Fibroblast of lung (primary cell): ENCODE measurements at regions not wholly inside any gene's neighbourhood (a gene's known extent, or its start where the extent isn't known, plus 50 kb on each side); places are given as distances from the start of the nearest gene placed in this dataset.

Experiments
- DNase-seq, 2 donors: peaks; one replicate each; pipeline versions ENCODE4 v3.0.0 to v3.0.0-alpha.2; 2010; ENCODE audit warnings: low read depth in 2 of 2
- H2AFZ ChIP-seq: 2 replicates; pipeline ENCODE4 v1.5.1; 2012; ENCODE audit warnings: low read length, control low read depth, inconsistent platforms
- H3K27ac ChIP-seq: 2 replicates; pipeline ENCODE4 v1.5.1; 2011; ENCODE audit warnings: low read length, control low read depth; ENCODE audit not compliant: insufficient read depth
- H3K27me3 ChIP-seq: 2 replicates; pipeline ENCODE4 v1.5.1; 2011; ENCODE audit warnings: mild to moderate bottlenecking, low read length; ENCODE audit not compliant: control insufficient read depth, insufficient read depth
- H3K36me3 ChIP-seq: 2 replicates; pipeline ENCODE4 v1.5.1; 2011; ENCODE audit warnings: low read length; ENCODE audit not compliant: control insufficient read depth, insufficient read depth
- H3K4me1 ChIP-seq: 2 replicates; pipeline ENCODE4 v1.5.1; 2011; ENCODE audit warnings: low read length; ENCODE audit not compliant: control insufficient read depth, insufficient read depth; ENCODE audit errors: extremely low read depth
- H3K4me2 ChIP-seq: 2 replicates; pipeline ENCODE4 v1.5.1; 2011; ENCODE audit warnings: low read length, control low read depth; ENCODE audit not compliant: insufficient read depth; ENCODE audit errors: extremely low read depth
- H3K4me3 ChIP-seq, 4 experiments: fragments of 200-600 bp in 1 of 4; sonication (generic) in 1 of 4; replicated peaks in 1 of 4; 2 replicates each; pipeline ENCODE4 v1.5.1; 2011 to 2016; ENCODE audit warnings: low read length in 4 of 4, low read depth in 3 of 4, mild to moderate bottlenecking in 3 of 4, control low read depth in 2 of 4, inconsistent platforms in 1 of 4, mixed read lengths in 1 of 4; ENCODE audit not compliant: insufficient read depth in 1 of 4; ENCODE audit errors: control extremely low read depth in 1 of 4
- H3K79me2 ChIP-seq: 2 replicates; pipeline ENCODE4 v1.5.1; 2012; ENCODE audit warnings: mild to moderate bottlenecking, low read length, inconsistent platforms; ENCODE audit not compliant: control insufficient read depth, insufficient read depth
- H3K9ac ChIP-seq: 2 replicates; pipeline ENCODE4 v1.5.1; 2011; ENCODE audit warnings: mild to moderate bottlenecking, low read length, control low read depth; ENCODE audit not compliant: insufficient read depth
- H3K9me3 ChIP-seq: 2 replicates; pipeline ENCODE4 v1.5.1; 2012; ENCODE audit warnings: low read depth, low read length; ENCODE audit not compliant: control insufficient read depth, insufficient read depth
- H4K20me1 ChIP-seq: 2 replicates; pipeline ENCODE4 v1.5.1; 2011; ENCODE audit warnings: low read length; ENCODE audit not compliant: control insufficient read depth, insufficient read depth; ENCODE audit errors: extremely low read depth
- CTCF ChIP-seq, 2 donors: IDR thresholded peaks in 1 of 2; conservative IDR thresholded peaks in 1 of 2; 1 replicate in 1 of 2; 2 replicates in 1 of 2; pipeline ENCODE4 v1.5.1; 2011 to 2012; ENCODE audit warnings: low read length in 2 of 2, control low read depth in 1 of 2, inconsistent platforms in 1 of 2, low read depth in 1 of 2, mild to moderate bottlenecking in 1 of 2
- EZH2 ChIP-seq: IDR thresholded peaks from 2 replicates; pipeline ENCODE4 v1.5.1; 2012; ENCODE audit warnings: low read length, control low read depth, mild to moderate bottlenecking; ENCODE audit errors: missing control alignments

DNA sequence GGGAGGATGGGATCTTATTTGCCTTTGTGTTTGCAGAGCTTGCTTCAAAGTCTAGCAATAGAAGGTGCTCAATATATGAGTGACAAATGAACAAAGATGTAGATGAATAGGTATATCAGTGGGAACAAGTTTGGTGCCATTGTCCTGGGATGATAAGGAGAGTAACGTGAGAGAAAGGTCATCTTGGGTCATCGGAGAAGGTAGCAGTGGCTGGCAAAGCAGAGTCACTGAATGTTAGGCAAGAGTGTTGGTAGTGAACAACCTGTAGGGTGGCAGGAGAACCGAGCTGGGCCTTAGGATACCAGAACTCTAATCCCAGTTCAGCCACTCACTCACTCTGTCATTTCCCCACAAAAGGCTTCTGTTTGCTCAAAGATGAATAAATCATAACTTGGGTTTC is 87.2 kb downstream of the CCDC71L start:
- TF ChIP-seq EZH2 (no peak), CTCF (conservative IDR thresholded peaks at IDR 0.05 in 1 of 2, IDR thresholded peaks at IDR 0.05 in 1 of 2; ENCODE audit: low read depth in 1 of 2, low read length in 2 of 2) (no peak)
- H3K4me1 ChIP-seq: peaks cover 4% of the 10 kb centered on the region
- no peaks in the 10 kb centered on the region for H3K27me3 ChIP-seq
- no peak overlapping the region for H3K9ac ChIP-seq
- H3K4me2 ChIP-seq: no peak overlapping the region
- H2AFZ ChIP-seq: no peak overlapping the region
- H3K4me3 ChIP-seq: no peak overlapping the region
- no peak overlapping the region for H3K27ac ChIP-seq
- H3K36me3 ChIP-seq: no peaks in the 10 kb centered on the region
- DNase-seq: no peak
- no peaks in the 10 kb centered on the region for H4K20me1 ChIP-seq
- no peaks in the 10 kb centered on the region for H3K79me2 ChIP-seq
- H3K9me3 ChIP-seq: no peaks in the 10 kb centered on the region

- Histone ChIP-seq H3K9ac (no peak overlapping the region), H3K27ac (no peak overlapping the region), H2AFZ (no peak overlapping the region), H3K9me3 (no peaks in the 10 kb centered on the region), H3K4me2 (no peak overlapping the region), H3K79me2 (no peaks in the 10 kb centered on the region), H3K27me3 (no peaks in the 10 kb centered on the region), H3K4me1 (peaks cover 4% of the 10 kb centered on the region), H3K4me3 (no peak overlapping the region), H3K36me3 (no peaks in the 10 kb centered on the region), H4K20me1 (no peaks in the 10 kb centered on the region)
- no peak for DNase-seq
- TF ChIP-seq EZH2: no peak
- TF ChIP-seq CTCF (conservative IDR thresholded peaks at IDR 0.05 in 1 of 2, IDR thresholded peaks at IDR 0.05 in 1 of 2; ENCODE audit: low read depth in 1 of 2, low read length in 2 of 2): no peak
Measured at GRCh38 chr7:106573125-106573663, 87.8 kb downstream of the CCDC71L start.

DNA sequence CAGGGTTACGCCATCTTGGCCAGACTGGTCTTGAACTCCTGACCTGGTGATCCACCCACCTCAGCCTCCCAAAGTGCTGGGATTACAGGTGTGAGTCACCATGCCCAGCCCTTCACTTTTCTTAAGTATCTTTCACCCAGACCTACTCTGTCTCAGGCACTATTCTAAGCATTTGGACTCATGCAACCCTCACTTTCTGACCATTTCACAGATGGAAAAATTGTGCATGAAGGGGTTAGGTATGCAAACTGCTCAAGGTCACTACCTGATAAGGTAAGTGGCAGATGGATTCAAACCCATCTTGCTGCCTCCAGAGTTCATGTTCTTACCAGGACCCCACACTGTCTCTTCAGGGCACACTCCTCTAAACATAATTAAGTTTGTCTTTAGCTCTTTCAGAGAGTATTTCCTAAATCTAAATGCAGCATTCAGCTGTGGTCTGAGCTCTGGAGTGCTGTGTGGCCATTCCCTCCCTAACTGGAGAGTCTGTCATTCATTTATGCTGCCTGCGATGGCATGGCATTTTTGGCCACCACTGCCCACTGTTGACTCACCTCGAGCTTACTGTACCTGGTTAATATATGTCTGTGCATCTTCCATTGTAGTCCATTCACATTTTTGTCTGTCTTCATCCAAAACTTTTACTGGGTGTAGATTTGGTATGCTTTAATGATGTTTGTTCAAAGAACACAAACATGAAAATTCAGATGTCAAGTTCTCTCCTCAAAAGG is 88.4 kb downstream of the CCDC71L start:
- Histone ChIP-seq H3K4me1 (peaks cover 4% of the 10 kb centered on the region), H3K9me3 (no peaks in the 10 kb centered on the region), H4K20me1 (no peaks in the 10 kb centered on the region), H3K4me3 (no peak overlapping the region), H3K27ac (no peak overlapping the region), H2AFZ (no peak overlapping the region), H3K4me2 (no peak overlapping the region), H3K9ac (no peak overlapping the region), H3K79me2 (no peaks in the 10 kb centered on the region), H3K27me3 (no peaks in the 10 kb centered on the region), H3K36me3 (no peaks in the 10 kb centered on the region)
- TF ChIP-seq EZH2 (no peak), CTCF (conservative IDR thresholded peaks at IDR 0.05 in 1 of 2, IDR thresholded peaks at IDR 0.05 in 1 of 2; ENCODE audit: low read depth in 1 of 2, low read length in 2 of 2) (no peak)
- no peak for DNase-seq
